Fibroblast of upper back skin (primary cell): ENCODE measurements at regions not wholly inside any gene's neighbourhood (a gene's known extent, or its start where the extent isn't known, plus 50 kb on each side); places are given as distances from the start of the nearest gene placed in this dataset.
"Not testable (repeated sequence)": the region's sequence is repeated elsewhere in the genome, so short reads cannot be mapped to it uniquely, and the experiment has no call there.

Source experiments
- DNase-seq: peaks from one replicate; pipeline ENCODE4 v3.0.0-alpha.2; 2013

- DNase-seq, result not testable (repeated sequence)
Measured at GRCh38 chr2:89160306-89160705, 468.8 kb downstream of the RPIA start.

GRCh38 chr2:89161626-89162025, 470.2 kb downstream of the RPIA start:
- DNase-seq, result not testable (repeated sequence)

GRCh38 chr2:89170506-89171173, 479.2 kb downstream of the RPIA start:
- DNase-seq, result not testable (repeated sequence)

GRCh38 chr2:89171174-89171519, 479.7 kb downstream of the RPIA start:
- DNase-seq, result not testable (repeated sequence)

- not testable (repeated sequence) for DNase-seq
Measured at GRCh38 chr2:89177004-89177403, 485.5 kb downstream of the RPIA start.

GRCh38 chr2:89182221-89182620, 490.7 kb downstream of the RPIA start:
- peak; percentile 10 for DNase-seq

GRCh38 chr2:89184746-89185145, 493.3 kb downstream of the RPIA start:
- DNase-seq, result not testable (repeated sequence)

GRCh38 chr2:89195636-89196251, 504.3 kb downstream of the RPIA start:
- not testable (repeated sequence) for DNase-seq

- DNase-seq, result not testable (repeated sequence)
Measured at GRCh38 chr2:89196719-89197118, 505.2 kb downstream of the RPIA start.

GRCh38 chr2:89198026-89198425, 506.6 kb downstream of the RPIA start:
- DNase-seq, result not testable (repeated sequence)

GRCh38 chr2:89199453-89200246, 508.2 kb downstream of the RPIA start:
- DNase-seq, result not testable (repeated sequence)

- DNase-seq, result peak; percentile 5
Measured at GRCh38 chr2:89200247-89200527, 508.7 kb downstream of the RPIA start.

GRCh38 chr2:89202518-89202917, 511.0 kb downstream of the RPIA start:
- DNase-seq, result not testable (repeated sequence)

- DNase-seq, result not testable (repeated sequence)
Measured at GRCh38 chr2:89205153-89205552, 513.7 kb downstream of the RPIA start.

GRCh38 chr2:89208144-89208932, 516.9 kb downstream of the RPIA start:
- peak; percentile 75 for DNase-seq

GRCh38 chr2:89213151-89213550, 521.7 kb downstream of the RPIA start:
- not testable (repeated sequence) for DNase-seq

GRCh38 chr2:89213811-89214210, 522.3 kb downstream of the RPIA start:
- DNase-seq, result not testable (repeated sequence)

- not testable (repeated sequence) for DNase-seq
Measured at GRCh38 chr2:89221474-89221873, 530.0 kb downstream of the RPIA start.

- DNase-seq, result not testable (repeated sequence)
Measured at GRCh38 chr2:89222063-89222732, 530.7 kb downstream of the RPIA start.

- DNase-seq, result not testable (repeated sequence)
Measured at GRCh38 chr2:89224803-89225202, 533.3 kb downstream of the RPIA start.

- DNase-seq, result not testable (repeated sequence)
Measured at GRCh38 chr2:89229979-89230378, 538.5 kb downstream of the RPIA start.

GRCh38 chr2:89231241-89231640, 539.8 kb downstream of the RPIA start:
- DNase-seq, result not testable (repeated sequence)
